ENCODE measurements at regions not wholly inside any gene's neighbourhood (a gene's known extent, or its start where the extent isn't known, plus 50 kb on each side); places are given as distances from the start of the nearest gene placed in this dataset.

- Histone ChIP-seq H4K8ac (replicated peaks; ENCODE audit: insufficient read length, low read depth, low read length) (no peak overlapping the region), H3K79me1 (ENCODE audit: insufficient read depth, low read depth, low read length, poor library complexity, severe bottlenecking) (peaks cover 3% of the 10 kb centered on the region), H4K5ac (ENCODE audit: insufficient read length, low read depth, low read length) (no peak overlapping the region), H3K18ac (ENCODE audit: insufficient read length, low read depth, low read length) (no peak overlapping the region), H3K4ac (ENCODE audit: low read depth, low read length) (no peak overlapping the region), H3K56ac (ENCODE audit: insufficient read length, low read depth, low read length) (no peak overlapping the region), H3K27me3 (ENCODE audit: insufficient read depth, low read length) (no peaks in the 10 kb centered on the region), H4K91ac (ENCODE audit: insufficient read length, low read depth, low read length) (no peak overlapping the region), H2AK5ac (ENCODE audit: insufficient read length, low read length) (no peak overlapping the region), H3K4me2 (ENCODE audit: insufficient read depth, insufficient read length, low read length) (no peak overlapping the region), H3K9me3 (ENCODE audit: control insufficient read depth, low read depth, low read length) (no peaks in the 10 kb centered on the region), H3K27ac (ENCODE audit: insufficient read length, low read depth, low read length) (no peak overlapping the region), H2AFZ (ENCODE audit: low read length) (no peak overlapping the region), H3T11ph (ENCODE audit: low read length) (no peak overlapping the region), H2BK120ac (ENCODE audit: low read depth, low read length, poor library complexity, severe bottlenecking) (no peak overlapping the region), H3K4me1 (ENCODE audit: insufficient read depth, low read length) (no peaks in the 10 kb centered on the region), H3K79me2 (ENCODE audit: insufficient read depth, low read length) (no peaks in the 10 kb centered on the region), H3K23me2 (ENCODE audit: insufficient read length, low read depth, low read length, poor library complexity, severe bottlenecking) (no peaks in the 10 kb centered on the region), H2BK20ac (ENCODE audit: low read depth, low read length, poor library complexity, severe bottlenecking) (no peak overlapping the region), H3K9ac (ENCODE audit: extremely low read depth, insufficient read length, low read length) (no peak overlapping the region), H2BK15ac (ENCODE audit: low read depth, low read length) (no peak overlapping the region), H4K20me1 (ENCODE audit: control insufficient read depth, insufficient read depth, insufficient read length) (no peaks in the 10 kb centered on the region), H3K14ac (ENCODE audit: insufficient read depth, low read length) (no peak overlapping the region), H2BK12ac (ENCODE audit: insufficient read length, low read depth, low read length) (no peak overlapping the region), H3K23ac (ENCODE audit: insufficient read length, low read depth, low read length) (no peak overlapping the region), H2BK5ac (ENCODE audit: insufficient read length, low read length) (no peak overlapping the region)
- H3K9me3 Mint-ChIP-seq = peaks cover 11 to 16% of the 10 kb centered on the region in 2 experiments
- no peaks in the 10 kb centered on the region; a peak in 1 of 4 replicates for H3K4me1 Mint-ChIP-seq
- DNase-seq = no peak
- WGBS (ENCODE audit: extremely low coverage, insufficient read length, low lambda C conversion rate) = no CpG with 5 or more reads among the region's 1 CpG
- no peak overlapping the region for H3K27ac Mint-ChIP-seq
- no peak for TF ChIP-seq CTCF (conservative IDR thresholded peaks at IDR 0.05)
- H3K36me3 Mint-ChIP-seq (ENCODE audit: insufficient read depth in 1 of 3, low read depth in 3 of 3) = peaks cover 11 to 23% (median 18%) of the 10 kb centered on the region in 3 experiments
- no peak overlapping the region for H3K4me3 Mint-ChIP-seq
- H3K27me3 Mint-ChIP-seq (ENCODE audit: low read depth) = no peaks in the 10 kb centered on the region
These were observed 83.4 kb downstream of the KCNRG start for GRCh38 chr13:50098693-50099092.

Data from H9 (cell line).